HTR-8/SVneo (cell line): ENCODE measurements at regions not wholly inside any gene's neighbourhood (a gene's known extent, or its start where the extent isn't known, plus 50 kb on each side); places are given as distances from the start of the nearest gene placed in this dataset.

Source experiments
- DNase-seq: peaks from one replicate; pipeline ENCODE4 v3.0.0; 2011; ENCODE audit warnings: low spot score, mixed read lengths; ENCODE audit not compliant: insufficient read length
- FAIRE-seq: peaks from 2 replicates; lab custom pipeline; 2011; peaks lifted over from hg19 to GRCh38; lab: Jason Lieb, UNC

GRCh38 chr13:27014406-27015359 is 156.9 kb downstream of the USP12 start:
- DNase-seq (no peak), FAIRE-seq (no peak)

- FAIRE-seq (no peak), DNase-seq (no peak)
These were observed 159.0 kb downstream of the USP12 start for GRCh38 chr13:27012482-27013197.

GRCh38 chr13:27011661-27012060 is 159.9 kb downstream of the USP12 start:
- DNase-seq, result no peak
- FAIRE-seq, result no peak

- FAIRE-seq, result no peak
These were observed 162.9 kb downstream of the USP12 start for GRCh38 chr13:27008733-27009132.

GRCh38 chr13:27007166-27007565 is 164.4 kb downstream of the USP12 start:
- FAIRE-seq (no peak), DNase-seq (no peak)

More at GRCh38 chr13:27008733-27009132, 162.9 kb downstream of the USP12 start:
- DNase-seq, result no peak

GRCh38 chr13:27006519-27007161 is 165.0 kb downstream of the USP12 start:
- FAIRE-seq, result no peak
- DNase-seq, result no peak

- DNase-seq (no peak), FAIRE-seq (no peak)
These were observed 165.6 kb downstream of the USP12 start for GRCh38 chr13:27005976-27006518.

GRCh38 chr13:27005556-27005955 is 166.1 kb downstream of the USP12 start:
- no peak for FAIRE-seq

GRCh38 chr13:27004866-27005265 is 166.7 kb downstream of the USP12 start:
- FAIRE-seq (no peak), DNase-seq (no peak)

More at GRCh38 chr13:27005556-27005955, 166.1 kb downstream of the USP12 start:
- no peak for DNase-seq

- DNase-seq, result no peak
- no peak for FAIRE-seq
These were observed 167.3 kb downstream of the USP12 start for GRCh38 chr13:27004326-27004725.

- no peak for FAIRE-seq
- no peak for DNase-seq
These were observed 169.9 kb downstream of the USP12 start for GRCh38 chr13:27001705-27002104.

- no peak for DNase-seq
- FAIRE-seq, result no peak
These were observed 170.9 kb downstream of the USP12 start for GRCh38 chr13:27000686-27001085.

- no peak for FAIRE-seq
- DNase-seq, result no peak
These were observed 172.1 kb downstream of the USP12 start for GRCh38 chr13:26999499-26999898.

- FAIRE-seq, result no peak
These were observed 173.3 kb downstream of the USP12 start for GRCh38 chr13:26998292-26998691.

GRCh38 chr13:26996965-26997752 is 174.5 kb downstream of the USP12 start:
- DNase-seq (no peak), FAIRE-seq (no peak)

More at GRCh38 chr13:26998292-26998691, 173.3 kb downstream of the USP12 start:
- DNase-seq, result no peak

- no peak for FAIRE-seq
- DNase-seq, result no peak
These were observed 176.5 kb downstream of the USP12 start for GRCh38 chr13:26995159-26995558.

GRCh38 chr13:26993780-26994179 is 177.8 kb downstream of the USP12 start:
- DNase-seq, result no peak
- FAIRE-seq, result no peak

- DNase-seq (no peak), FAIRE-seq (no peak)
These were observed 178.5 kb downstream of the USP12 start for GRCh38 chr13:26992951-26993719.
